Ectodermal cell (in vitro differentiated cells): ENCODE measurements at regions not wholly inside any gene's neighbourhood (a gene's known extent, or its start where the extent isn't known, plus 50 kb on each side); places are given as distances from the start of the nearest gene placed in this dataset.

Experiments used
- H3K27ac ChIP-seq: 2 replicates; pipeline ENCODE4 v1.7.0; 2013; ENCODE audit warnings: mild to moderate bottlenecking, low read depth, low read length; ENCODE audit not compliant: insufficient read depth, poor library complexity, severe bottlenecking
- H3K27me3 ChIP-seq: 2 replicates; pipeline ENCODE4 v1.7.0; 2013; ENCODE audit warnings: mild to moderate bottlenecking, low read length; ENCODE audit not compliant: insufficient read depth, control insufficient read depth, poor library complexity, severe bottlenecking
- H3K36me3 ChIP-seq: one replicate; pipeline ENCODE4 v1.7.0; 2013; ENCODE audit warnings: low read length; ENCODE audit not compliant: control insufficient read depth, insufficient read depth
- H3K4me1 ChIP-seq: one replicate; pipeline ENCODE4 v1.7.0; 2013; ENCODE audit warnings: low read length; ENCODE audit not compliant: control insufficient read depth, insufficient read depth
- H3K4me3 ChIP-seq: 2 replicates; pipeline ENCODE4 v1.7.0; 2013; ENCODE audit warnings: low read depth, low read length, control low read depth; ENCODE audit not compliant: insufficient read depth
- H3K9me3 ChIP-seq: 2 replicates; pipeline ENCODE4 v1.7.0; 2013; ENCODE audit warnings: mild to moderate bottlenecking, low read length, moderate library complexity; ENCODE audit not compliant: control insufficient read depth
- WGBS, 2 experiments: methylation state at CpG; one replicate each; pipeline ENCODE4 v1.1.7; 2013; ENCODE audit warnings: missing lambda C conversion rate in 2 of 2; 5-methylcytosine and 5-hydroxymethylcytosine counted together

DNA sequence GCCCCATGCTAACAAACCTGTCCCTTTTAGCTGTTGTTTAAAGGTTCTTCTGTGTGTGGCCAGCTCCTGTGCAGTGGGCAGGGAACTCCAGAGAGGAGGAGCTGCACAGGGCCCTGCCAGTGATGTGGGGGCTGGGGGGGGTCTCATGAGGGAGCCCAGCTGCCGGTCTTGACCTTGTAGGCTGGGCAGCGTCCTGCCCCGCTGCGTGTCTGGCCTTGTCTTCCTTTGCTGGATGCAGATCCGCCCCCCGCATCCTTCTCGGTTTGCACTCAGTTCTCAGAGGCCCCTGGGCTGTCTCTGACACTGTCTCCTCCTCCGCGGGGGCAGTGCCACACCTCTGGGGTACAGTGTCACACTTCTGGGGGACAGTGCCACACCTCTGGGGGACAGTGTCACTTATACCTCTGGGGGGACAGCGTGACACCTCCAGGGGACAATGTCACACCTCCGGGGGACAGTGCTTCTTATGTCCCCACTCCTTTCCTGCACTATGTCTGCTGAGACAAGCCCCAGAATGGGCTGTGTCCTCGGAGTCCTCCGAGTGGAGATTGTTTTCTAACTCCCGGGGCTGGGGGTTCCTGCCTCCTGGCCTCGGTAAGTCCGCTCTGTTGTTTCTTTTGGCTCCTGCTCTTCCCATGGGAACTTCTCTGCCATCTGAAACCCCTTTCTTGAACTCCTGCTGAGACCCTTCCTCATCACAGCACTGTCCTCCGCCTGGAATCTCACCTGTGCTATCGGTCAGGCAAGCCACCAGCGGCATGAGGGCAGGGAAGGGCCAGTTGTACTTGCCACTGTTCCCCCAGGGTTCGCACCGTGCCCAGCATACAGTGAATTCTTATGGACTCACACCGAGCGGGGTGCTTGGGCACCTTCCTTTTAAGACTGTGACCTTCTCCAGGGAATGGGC, 788.3 kb downstream of the TBC1D22A start:
- peaks cover 5% of the 10 kb centered on the region for H3K9me3 ChIP-seq
- 84 to 85% methylated on average over 23 of the region's 23 CpGs for WGBS, 2 experiments
- no peak overlapping the region for H3K4me3 ChIP-seq
- no peaks in the 10 kb centered on the region for H3K36me3 ChIP-seq
- no peak overlapping the region for H3K27ac ChIP-seq
- no peaks in the 10 kb centered on the region for H3K4me1 ChIP-seq
- no peaks in the 10 kb centered on the region for H3K27me3 ChIP-seq

DNA sequence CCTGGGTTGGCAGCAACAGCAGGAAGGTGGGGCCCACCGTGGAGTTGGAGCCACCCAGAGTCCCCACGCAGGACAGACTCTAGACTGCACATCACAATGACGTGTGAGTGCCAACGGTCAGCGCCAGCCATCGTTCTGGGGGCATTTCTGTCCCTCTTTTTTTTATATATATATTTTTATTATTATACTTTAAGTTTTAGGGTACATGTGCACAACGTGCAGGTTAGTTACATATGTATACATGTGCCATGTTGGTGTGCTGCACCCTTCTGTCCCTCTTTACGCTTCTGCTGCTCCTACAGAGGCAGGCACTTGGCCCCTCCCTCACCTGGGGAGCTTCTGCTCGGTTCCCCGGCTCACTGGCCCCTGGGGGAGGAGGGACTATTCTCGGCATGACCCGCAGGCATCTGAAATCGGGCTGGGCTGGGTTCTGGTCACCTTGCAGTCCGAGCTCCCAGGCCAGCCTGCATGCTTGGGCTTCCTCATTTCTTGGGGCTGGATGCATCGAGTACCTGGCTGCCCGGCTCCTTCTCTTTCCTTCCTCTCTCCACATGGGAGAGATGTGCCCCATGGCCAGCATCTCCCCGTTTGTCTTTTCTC, 787.4 kb downstream of the TBC1D22A start:
- 75 to 80% methylated on average over 13 to 16 of the region's 17 CpGs for WGBS, 2 experiments
- H3K4me1 ChIP-seq: no peaks in the 10 kb centered on the region
- H3K9me3 ChIP-seq: peaks cover 5% of the 10 kb centered on the region
- no peak overlapping the region for H3K27ac ChIP-seq
- H3K27me3 ChIP-seq: no peaks in the 10 kb centered on the region
- H3K4me3 ChIP-seq: no peak overlapping the region
- H3K36me3 ChIP-seq: no peaks in the 10 kb centered on the region

DNA sequence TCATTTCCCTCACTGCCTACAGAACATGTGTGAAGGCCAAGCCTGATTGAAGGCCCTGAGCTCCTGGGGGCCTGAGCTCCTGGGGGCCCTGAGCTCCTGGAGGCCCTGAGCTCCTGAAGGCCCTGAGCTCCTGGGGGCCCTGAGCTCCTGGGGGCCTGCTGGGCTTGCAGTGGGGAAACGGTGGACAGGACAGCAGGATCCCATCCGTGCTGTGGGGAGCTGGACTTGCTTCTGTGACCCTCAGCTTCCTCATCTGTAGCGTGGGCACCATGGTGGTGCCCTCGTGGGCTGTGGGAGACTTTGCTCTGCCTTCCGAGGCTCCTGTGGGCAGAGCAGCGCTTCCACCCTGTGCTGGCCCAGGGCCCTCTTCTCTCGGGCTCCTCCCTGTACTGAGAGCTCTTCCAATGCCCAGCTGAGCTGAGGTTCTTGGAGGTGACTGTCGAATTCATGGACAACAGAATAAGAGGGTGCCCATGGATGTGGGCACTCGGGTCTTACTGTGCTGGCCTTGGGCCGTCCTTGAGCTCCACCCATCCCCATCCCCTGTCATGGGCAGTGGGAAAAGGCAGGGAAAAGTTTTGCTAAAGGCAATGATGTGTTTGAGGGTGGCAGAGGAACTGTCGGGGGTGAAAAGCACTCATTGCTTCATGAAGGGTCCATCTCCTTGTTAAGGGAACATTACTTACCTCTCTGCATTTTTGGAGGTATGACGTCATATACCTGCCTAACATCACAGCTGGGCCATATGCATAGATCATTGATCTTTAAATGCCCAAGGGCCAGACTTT, 786.7 kb downstream of the TBC1D22A start:
- no peaks in the 10 kb centered on the region for H3K36me3 ChIP-seq
- whole genome bisulfite sequencing, 2 experiments: 63 to 67% methylated on average over 12 of the region's 12 CpGs
- no peak overlapping the region for H3K4me3 ChIP-seq
- no peaks in the 10 kb centered on the region for H3K4me1 ChIP-seq
- no peaks in the 10 kb centered on the region for H3K27me3 ChIP-seq
- peaks cover 5% of the 10 kb centered on the region for H3K9me3 ChIP-seq
- H3K27ac ChIP-seq: no peak overlapping the region

DNA sequence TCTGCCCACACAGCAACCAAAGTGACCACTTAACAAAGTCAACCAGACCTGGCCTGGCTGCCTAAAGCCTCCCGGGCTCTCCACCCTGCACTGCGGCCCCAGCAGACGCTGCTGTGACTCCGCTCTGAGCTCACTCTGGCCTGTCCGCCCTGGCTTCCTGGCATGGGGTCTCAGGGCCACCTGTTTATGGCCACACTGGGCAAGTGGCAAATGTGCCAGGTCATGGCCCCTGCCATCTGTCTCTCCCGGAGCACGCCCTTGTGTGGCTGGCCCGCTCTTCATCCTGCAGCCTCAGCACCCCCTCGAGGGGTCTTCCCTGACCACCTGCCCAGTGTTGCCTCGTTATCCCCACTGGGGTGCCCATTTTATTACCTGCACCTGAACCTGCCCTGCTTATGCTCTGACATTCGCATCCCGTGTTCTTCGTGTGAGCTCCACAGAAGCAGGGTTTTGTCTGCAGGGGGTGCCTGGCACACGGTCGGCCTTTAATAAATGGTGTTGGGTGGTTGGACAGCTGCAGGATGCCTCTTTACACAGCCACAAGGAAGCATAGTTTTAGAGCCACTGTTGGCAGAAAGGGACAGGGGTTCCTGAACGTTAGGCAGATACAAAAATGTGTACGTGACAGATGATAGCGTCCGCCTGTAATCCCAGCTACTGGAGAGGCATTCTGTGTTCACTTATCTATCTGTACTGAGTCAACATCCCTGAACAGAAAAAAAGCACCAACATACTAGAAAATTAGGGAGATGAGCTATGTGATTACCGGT, 785.6 kb downstream of the TBC1D22A start:
- Histone ChIP-seq H3K27me3 (no peaks in the 10 kb centered on the region), H3K36me3 (no peaks in the 10 kb centered on the region), H3K27ac (no peak overlapping the region), H3K4me1 (no peaks in the 10 kb centered on the region), H3K4me3 (no peak overlapping the region), H3K9me3 (peaks cover 5% of the 10 kb centered on the region)
- 83 to 87% methylated on average over 19 of the region's 20 CpGs for WGBS, 2 experiments

DNA sequence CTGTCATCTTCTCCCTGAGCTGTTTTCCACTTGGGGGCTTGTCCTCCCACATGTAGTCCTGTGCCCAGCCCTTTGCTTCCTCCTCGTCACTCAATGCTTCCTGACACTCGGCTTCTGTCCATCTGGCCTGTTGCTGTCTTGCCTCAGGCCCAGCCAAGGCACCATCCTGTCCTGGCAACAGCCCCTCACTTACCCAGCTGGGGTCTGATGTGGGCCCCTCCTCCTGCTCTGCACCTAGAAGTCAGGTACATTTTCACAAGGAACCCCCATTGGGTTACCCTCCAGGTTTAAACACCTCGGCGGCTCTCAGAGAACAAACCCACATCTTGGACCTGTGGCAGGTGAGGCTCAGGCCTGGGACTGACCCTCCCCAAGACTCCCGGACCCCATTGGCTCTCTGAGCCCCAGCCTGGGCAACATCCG, 784.8 kb downstream of the TBC1D22A start:
- no peaks in the 10 kb centered on the region for H3K36me3 ChIP-seq
- H3K27ac ChIP-seq: no peak overlapping the region
- peaks cover 5% of the 10 kb centered on the region for H3K9me3 ChIP-seq
- H3K27me3 ChIP-seq: no peaks in the 10 kb centered on the region
- H3K4me1 ChIP-seq: no peaks in the 10 kb centered on the region
- H3K4me3 ChIP-seq: no peak overlapping the region
- WGBS, 2 experiments: 86 to 87% methylated on average over 6 of the region's 6 CpGs

DNA sequence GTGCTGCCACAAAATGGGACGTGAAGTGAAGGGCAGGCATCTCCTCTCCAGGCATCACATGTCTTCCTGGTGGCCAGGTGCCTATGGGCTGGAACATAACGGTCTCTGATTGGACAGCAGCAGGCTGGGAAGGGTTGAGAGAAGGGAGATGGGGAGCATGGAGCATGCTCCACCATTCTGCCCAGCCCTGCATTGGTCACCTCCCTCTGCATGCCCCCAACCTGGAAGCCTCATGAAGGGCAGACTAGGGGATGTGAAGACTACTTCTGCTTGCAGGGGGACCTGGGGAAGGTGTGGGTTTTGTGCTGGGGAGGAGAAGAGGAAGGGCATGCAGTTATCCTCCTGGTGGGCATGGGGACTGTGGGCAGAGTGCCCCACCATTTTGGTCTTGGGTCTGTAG, 782.2 kb downstream of the TBC1D22A start:
- peaks cover 5% of the 10 kb centered on the region for H3K9me3 ChIP-seq
- no peaks in the 10 kb centered on the region for H3K36me3 ChIP-seq
- H3K27me3 ChIP-seq: no peaks in the 10 kb centered on the region
- no peaks in the 10 kb centered on the region for H3K4me1 ChIP-seq
- 51% methylated on average over 2 of the region's 2 CpGs for WGBS, 2 experiments
- H3K4me3 ChIP-seq: no peak overlapping the region
- no peak overlapping the region for H3K27ac ChIP-seq

DNA sequence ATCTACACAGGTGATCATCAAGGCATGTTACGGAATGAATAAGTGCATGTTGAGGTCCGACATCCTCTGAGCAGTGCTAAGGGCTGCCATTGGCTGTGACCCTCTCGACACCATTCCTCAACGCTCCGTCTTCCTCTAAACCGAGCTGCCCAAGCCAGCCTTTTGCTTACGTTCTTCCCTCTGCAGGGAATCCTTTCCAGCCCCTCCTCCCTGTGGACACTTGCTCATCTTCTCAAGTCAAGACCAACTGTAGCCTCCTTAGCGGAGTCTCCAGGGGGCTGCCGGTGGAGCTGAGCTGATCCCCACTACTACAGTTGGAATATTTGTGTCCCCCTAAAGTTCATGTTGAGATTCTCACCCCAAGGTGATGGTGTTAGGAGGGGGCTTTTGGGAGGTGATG, 781.0 kb downstream of the TBC1D22A start:
- Histone ChIP-seq H3K27ac (no peak overlapping the region), H3K4me3 (no peak overlapping the region), H3K36me3 (no peaks in the 10 kb centered on the region), H3K4me1 (no peaks in the 10 kb centered on the region), H3K27me3 (no peaks in the 10 kb centered on the region), H3K9me3 (peaks cover 5% of the 10 kb centered on the region)
- WGBS, 2 experiments: 88 to 89% methylated on average over 9 of the region's 9 CpGs

DNA sequence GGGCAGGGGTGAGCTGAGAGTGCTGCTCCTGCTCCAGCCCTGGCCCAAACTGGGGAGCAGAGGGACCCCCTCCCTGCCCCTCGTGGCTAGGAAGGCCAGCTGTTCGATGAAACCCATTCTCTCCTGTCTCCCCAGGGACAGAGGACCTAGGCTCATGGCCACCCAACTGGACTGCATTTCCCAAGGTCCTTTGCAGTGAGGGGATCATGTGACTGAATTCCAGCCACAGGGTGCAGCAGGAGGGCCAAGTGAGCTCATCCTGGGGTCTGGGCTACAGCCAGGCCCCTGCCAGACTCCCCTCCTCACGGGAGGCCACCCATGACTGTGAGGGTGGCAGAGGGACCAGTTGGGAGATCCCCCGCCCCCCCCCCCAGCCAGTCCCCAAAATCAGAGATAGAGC, 777.6 kb downstream of the TBC1D22A start:
- H3K4me3 ChIP-seq: no peak overlapping the region
- no peaks in the 10 kb centered on the region for H3K4me1 ChIP-seq
- no peak overlapping the region for H3K27ac ChIP-seq
- H3K9me3 ChIP-seq: no peaks in the 10 kb centered on the region
- no peaks in the 10 kb centered on the region for H3K27me3 ChIP-seq
- WGBS, 2 experiments: 47 to 58% methylated on average over 3 to 4 of the region's 4 CpGs
- H3K36me3 ChIP-seq: no peaks in the 10 kb centered on the region

DNA sequence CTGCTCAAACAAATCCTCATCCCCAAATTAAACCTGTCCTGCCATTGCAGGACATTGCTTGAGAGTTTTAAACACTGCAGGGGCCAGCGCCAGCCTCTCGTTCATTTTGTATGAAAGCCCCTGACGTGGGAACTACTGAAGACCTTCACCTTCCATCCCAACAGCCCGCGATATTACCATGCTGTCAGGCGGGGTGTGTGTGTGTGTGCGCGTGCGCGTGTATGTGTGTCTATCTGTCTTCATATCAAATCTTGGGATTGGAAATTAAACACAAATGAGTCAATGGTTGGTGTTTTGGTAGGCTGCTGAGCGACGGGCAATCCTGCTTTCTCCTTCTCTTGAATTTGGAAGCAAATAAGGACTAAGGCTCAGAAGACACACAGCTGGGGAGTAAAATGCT, 776.9 kb downstream of the TBC1D22A start:
- no peaks in the 10 kb centered on the region for H3K4me1 ChIP-seq
- no peaks in the 10 kb centered on the region for H3K27me3 ChIP-seq
- no peaks in the 10 kb centered on the region for H3K9me3 ChIP-seq
- H3K27ac ChIP-seq: no peak overlapping the region
- 90 to 91% methylated on average over 12 of the region's 12 CpGs for WGBS, 2 experiments
- no peak overlapping the region for H3K4me3 ChIP-seq
- no peaks in the 10 kb centered on the region for H3K36me3 ChIP-seq
